HK-2 (cell line): ENCODE measurements at regions not wholly inside any gene's neighbourhood (a gene's known extent, or its start where the extent isn't known, plus 50 kb on each side); places are given as distances from the start of the nearest gene placed in this dataset.
"Not testable (repeated sequence)": the region's sequence is repeated elsewhere in the genome, so short reads cannot be mapped to it uniquely, and the experiment has no call there.

Source experiments
- DNase-seq: peaks from one replicate; pipeline ENCODE4 v3.0.0-alpha.2; 2018; ENCODE audit not compliant: unreplicated experiment

GRCh38 chr14:19126269-19127051, 159.2 kb downstream of the POTEM start:
- not testable (repeated sequence) for DNase-seq

DNA sequence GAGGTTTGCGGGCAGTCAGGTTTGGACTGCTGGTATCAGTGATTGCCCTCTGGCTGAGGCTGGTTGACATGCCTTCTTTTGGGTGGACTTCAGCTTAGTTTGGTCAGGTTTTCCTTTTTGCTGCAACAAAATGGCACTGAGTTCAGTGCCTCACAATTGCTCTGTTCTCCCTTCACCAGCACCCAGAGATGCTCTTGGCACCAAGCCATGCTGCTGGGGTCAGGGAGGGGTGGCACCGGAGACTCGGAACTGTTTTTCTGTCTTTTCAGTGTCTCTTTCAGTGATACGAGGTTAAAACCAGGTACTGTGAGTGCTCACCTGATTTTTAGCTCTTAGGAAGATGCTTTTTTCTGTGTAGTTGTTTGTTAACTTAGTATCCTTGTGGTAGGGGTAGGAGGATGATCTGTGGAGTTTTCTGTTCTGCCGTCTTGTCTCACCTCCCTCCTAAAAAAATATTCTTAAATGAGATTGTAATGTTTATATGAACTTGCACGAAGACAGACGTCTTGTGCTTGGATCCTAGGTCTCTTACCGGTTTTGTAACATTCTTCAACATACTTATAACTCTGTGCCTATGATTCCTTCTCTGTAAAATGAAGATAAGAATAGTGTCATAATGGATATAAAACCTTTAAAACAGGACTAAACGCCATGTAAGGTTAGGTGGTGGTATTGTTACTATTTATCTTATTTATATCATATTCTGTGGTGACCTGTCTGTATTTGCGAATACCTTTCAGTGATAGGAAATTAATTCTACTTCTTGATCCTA, 160.6 kb downstream of the POTEM start:
- DNase-seq, result not testable (repeated sequence)

- not testable (repeated sequence) for DNase-seq
These were observed 164.3 kb downstream of the POTEM start for GRCh38 chr14:19131553-19131952.

DNA sequence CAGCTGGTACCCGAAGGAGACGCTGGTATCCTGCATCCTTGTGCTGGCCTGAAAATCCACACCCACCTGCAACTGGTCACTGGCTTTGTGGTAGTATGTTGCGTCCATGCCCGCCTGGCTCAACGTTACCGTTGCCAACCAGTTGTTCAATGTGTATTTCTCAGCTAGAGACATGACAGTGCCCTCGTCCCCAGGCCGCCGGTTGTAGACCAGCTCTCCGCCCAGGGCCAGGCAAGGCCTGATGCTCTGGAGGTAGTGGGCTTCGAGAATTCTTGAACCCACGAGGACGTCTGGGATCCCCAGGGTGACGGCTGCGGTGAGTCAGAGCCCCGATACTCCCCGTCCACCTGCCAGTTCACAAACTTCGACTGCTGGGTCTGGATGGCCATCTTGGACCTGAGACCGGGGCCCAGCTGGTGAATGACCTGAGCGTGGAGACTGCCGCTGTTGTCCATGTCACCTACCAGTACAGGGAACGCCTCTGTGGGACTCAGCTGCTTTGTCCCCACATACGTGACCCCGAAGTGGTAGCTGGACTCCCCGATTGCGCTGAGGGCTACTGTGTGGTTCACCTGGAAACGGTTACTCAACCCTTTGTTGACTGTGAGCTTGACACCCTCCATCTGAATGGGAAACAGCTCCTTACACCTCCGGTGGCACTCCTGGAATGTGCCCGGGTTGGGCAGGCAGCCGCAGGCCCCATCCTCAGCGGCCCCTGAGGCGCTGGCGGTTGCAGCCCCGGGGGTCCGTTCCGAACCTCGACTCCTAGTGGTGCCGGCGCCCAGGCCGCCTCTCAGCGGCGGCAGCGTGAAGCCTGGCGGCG, 165.0 kb downstream of the POTEM start:
- DNase-seq, result not testable (repeated sequence)

- DNase-seq, result not testable (repeated sequence)
These were observed 165.5 kb downstream of the POTEM start for GRCh38 chr14:19132836-19133120.

DNA sequence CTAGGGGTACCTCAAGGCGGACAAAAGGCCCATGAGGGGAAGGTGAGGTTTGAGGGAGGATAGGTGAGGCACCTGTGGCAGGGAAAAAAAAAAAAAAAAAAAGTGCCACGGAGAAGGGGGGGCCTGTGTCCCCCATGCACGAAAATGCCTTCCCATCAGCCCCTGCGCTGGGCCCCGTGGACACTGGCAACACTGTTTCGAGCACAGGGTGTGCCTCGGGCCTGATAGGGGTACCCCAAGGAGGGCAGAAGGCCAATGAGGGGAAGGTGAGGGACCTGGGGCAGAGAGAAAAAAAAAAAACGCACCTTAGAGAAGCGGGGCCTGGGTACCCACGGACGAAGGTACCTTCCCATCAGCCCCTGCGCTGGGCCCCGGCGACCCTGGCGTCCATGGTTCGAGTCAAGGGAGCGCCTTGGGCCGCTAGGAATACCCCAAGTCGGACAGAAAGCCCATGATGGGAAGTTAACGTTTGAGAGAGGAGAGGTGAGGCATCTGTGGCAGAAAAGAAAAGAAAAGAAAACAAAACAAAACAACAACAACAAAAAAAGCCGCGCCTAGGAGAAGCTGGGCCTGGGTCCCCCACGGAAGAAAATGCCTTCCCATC, 190.0 kb downstream of the POTEM start:
- DNase-seq, result not testable (repeated sequence)

DNA sequence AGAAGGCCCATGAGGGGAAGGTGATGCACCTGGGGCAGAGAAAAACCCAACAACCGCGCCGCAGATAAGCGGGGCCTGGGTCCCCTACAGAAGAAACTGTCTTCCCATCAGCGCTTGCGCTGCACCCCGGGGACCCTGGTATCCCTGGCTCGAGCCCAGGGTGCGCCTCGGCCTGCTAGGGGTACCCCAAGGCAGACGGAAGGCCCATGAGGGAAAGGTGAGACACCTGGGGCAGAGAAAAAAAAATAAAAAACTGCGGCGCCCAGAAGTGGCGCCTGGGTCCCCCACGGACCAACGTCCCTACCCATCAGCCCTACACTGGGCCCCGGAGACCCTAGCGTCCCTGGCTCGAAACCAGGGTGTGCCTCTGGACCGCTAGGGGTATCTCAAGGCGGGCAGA, 190.8 kb downstream of the POTEM start:
- not testable (repeated sequence) for DNase-seq

DNA sequence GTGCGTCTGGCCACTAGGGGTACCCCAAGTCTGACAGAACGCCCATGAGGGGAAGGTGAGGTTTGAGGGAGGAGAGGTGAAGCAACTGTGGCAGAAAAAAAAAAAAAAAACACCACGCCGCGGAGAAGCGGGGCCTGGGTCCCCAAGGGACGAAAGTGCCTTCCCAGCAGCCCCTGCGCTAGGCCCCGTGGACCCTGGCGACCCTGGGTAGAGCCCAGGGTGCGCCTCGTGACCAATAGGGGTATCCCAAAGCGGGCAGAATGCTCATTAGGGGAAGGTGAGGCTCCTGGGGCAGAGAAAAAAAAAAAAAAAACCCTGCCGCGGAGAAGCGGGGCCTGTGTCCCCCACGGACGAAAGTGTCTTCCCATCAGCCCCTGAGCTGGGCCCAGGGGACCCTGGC, 191.4 kb downstream of the POTEM start:
- DNase-seq, result not testable (repeated sequence)

DNA sequence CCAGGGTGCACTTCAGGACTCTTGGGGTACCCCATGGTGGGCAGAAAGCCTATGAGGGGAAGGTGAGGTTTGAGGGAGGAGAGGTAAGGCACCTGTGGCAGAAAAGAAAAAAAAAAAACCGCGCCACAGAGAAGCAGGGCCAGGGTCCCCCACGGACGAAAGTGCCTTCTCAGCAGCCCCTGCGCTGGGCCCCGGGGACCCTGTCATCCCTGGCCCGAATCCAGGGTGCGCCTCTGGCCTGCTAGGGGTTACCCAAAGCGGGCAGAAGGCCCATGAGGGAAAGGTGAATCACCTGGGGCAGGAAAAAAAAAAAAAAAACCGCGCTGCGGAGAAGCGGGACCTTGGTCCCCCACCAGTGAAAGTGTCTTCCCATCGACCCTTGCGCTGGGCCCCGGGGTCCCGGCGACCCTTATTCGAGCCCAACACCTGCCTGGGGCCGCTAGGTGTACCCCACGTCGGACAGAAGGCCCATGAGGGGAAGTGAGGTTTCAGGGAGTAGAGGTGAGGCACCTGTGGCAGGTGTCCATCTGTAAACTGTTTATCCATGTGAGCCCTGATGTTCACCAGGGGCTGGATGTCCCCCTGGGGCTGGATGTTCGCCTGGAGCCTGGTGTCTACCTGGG, 191.9 kb downstream of the POTEM start:
- DNase-seq, result not testable (repeated sequence)

DNA sequence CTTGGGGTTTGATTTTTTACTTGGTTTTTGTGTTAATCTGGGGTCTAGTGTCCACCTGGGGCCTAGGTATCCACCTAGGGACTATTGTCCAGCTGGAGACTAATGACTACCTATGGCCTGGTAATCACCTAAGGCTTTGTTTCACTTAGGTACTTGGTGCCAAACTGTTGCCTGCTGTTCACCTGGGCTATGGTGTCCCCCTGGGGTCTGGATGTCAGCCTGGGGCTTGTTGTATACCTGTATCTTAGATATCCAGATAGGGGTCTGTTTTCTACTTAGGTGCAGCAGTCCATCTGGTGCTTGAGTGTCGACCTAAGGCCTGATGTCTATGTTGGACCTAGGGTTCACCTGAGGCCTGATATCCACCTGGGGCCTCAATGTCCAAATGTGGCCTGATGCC, 193.1 kb downstream of the POTEM start:
- DNase-seq, result not testable (repeated sequence)

DNA sequence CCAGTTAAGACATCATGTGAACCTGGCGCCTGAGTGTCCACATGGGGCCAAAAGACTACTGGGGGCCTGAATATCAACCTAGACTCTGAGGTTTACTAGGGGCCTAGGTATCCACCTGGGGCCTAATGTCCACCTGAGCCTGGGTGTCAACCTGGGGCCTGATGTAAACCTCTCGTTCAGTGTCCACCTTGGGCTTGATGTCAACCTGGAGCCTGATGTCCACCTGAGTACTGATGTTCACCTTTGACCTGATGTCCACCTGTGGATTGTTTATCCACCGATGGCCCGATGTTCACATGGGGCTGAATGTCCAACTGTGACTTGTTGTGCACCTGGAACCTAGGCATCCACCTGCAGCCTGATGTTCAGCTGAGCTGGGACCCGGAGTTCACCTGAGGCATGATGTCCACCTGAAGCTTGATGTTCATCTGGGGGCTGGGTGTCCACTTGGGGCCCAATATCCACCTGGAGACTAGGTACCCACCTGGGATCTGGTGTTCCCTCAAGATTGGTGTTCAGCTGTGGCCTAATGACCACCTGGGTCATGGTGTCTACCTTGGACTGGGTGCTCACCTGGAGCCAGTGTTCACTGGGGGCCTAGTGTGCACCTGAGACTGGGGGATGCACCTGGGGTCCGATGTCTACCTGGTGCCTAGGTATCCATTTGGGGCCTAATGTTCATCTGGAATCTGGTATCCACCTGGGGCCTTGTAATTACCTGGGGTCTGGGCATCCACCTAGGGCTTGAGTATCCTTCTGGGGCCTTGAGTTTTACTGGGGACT, 194.2 kb downstream of the POTEM start:
- not testable (repeated sequence) for DNase-seq

DNA sequence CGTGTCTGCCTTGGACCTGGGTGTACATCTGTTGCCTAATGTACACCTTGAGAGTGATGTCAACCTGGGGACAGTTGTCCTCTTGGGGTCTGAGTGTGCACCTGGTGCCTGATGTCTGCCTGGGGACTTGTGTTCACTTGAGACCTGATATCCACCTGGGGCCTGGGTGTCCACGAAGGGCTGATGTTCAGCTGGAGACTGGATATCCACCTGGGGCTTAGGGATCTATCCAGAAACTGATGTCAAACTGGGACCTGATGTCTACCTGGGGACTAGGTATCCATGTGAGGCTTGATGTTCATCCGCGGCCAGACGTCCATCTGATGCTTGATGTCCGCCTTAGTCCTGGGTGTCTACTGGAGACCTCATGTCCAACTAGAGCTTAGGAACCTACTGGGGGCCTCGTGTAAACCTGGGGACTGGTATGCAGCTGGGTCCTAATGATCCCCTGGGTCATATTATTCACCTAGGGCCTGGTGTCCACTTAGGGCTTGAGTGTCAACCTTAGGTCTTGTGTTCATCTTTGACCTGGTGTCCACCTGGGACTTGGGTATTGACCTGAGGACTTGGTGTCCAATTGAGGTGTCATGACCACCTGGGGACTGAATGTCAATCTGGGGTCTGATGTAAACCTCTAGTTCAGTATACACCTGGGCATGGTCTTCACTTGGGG, 194.9 kb downstream of the POTEM start:
- not testable (repeated sequence) for DNase-seq

DNA sequence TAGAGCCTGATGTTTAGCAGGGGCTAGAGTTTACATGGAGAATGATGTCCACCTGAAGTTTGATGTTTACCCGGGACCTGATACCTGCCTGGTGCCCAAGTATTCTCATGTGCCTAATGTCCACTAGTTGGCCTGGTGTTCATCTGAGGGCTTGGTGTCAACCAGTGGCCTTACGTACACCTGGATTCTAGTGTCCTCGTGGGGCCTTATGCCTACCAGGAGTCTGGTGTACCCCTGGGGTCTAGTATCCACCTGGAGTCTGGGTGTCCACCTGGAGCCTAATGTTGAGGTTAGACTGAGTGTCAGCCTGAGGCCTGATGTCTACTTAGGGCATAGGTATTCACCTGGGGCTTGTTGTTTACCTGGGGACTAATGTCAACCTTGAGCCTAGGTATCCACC, 195.7 kb downstream of the POTEM start:
- DNase-seq, result not testable (repeated sequence)

- not testable (repeated sequence) for DNase-seq
These were observed 196.7 kb downstream of the POTEM start for GRCh38 chr14:19163891-19164290.

- not testable (repeated sequence) for DNase-seq
These were observed 197.2 kb downstream of the POTEM start for GRCh38 chr14:19164426-19164825.

DNA sequence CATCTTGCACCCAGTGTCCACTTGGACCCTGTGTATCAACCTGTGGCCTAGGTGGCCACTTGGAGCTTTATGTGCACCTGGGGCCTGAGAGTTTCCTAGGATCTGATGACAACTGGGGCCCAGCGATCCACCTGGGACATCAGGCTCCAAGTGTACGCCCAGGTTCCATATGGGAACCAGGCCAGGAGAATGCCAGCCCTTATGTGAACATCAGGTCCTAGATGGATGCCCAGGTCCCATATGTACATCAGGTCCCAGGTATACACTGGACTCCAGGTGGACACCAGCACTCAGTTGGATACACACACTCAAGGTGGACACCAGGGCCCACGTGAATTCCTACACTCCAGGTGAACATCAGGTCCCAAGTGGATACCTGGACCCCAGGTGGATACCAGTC, 198.8 kb downstream of the POTEM start:
- DNase-seq, result not testable (repeated sequence)

DNA sequence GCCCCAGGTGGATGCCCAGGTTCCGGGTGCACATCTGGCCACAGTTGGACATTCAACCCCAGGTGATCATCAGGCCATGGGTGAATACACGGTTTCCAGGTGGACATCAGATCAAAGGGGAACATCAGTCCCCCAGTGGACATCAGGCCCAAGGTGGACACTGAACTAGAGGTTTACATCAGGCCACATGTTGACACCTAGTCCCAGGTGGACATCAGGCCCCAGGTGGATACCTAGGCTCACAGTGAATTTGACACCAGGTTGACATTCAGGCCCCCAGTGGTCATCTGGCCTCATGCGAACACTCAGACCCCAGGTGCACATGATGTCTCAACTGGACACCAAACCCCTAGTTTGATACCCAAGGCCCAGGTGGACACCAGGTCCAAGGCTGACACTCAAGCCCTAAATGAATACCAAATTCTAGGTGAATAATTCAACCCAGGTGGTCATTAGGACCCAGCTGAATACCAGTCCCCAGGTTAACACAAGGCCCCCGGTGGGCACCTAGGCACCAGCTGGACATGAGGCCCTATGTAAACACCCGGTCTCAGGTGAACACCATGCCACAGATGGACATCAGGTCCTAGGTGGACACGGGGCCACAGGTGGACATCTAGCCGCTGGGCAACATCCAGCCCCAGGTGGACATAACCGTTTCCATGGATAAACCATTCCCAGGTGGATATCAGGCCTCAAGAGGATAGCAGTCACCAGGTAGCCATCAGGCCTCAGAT, 200.4 kb downstream of the POTEM start:
- not testable (repeated sequence) for DNase-seq

DNA sequence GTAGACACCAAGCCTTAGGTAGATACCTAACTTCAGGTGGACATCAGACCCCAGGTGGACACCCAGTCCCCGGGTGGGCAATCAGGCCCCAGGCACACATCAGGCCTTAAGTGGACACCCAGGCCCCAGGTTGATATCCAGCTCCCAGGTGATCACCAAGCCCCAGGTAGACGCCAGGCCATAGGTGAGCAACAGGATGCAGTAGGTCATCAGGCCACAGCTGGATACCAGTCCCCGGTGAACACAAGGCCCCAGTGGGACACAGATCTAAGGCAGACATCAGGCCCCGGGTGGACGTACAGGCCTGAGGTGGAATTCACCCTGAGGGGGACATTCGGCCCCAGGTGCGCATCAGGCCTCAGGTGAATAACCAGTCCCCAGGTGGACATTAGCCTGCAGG, 201.0 kb downstream of the POTEM start:
- DNase-seq, result not testable (repeated sequence)
